ENCODE measurements at regions not wholly inside any gene's neighbourhood (a gene's known extent, or its start where the extent isn't known, plus 50 kb on each side); places are given as distances from the start of the nearest gene placed in this dataset.

GRCh38 chr11:104694259-104695064 is 203.8 kb downstream of the CASP12 start:
- no peaks in the 10 kb centered on the region for H3K4me1 ChIP-seq (replicated peaks in 1 of 2; ENCODE audit: control insufficient read depth in 2 of 2, insufficient read depth in 2 of 2, low read length in 2 of 2)
- FAIRE-seq, result no peak
- no peaks in the 10 kb centered on the region for H4K20me1 ChIP-seq (replicated peaks; ENCODE audit: control insufficient read depth, insufficient read depth, low read length)
- H3K27me3 ChIP-seq (ENCODE audit: control insufficient read depth in 2 of 2, insufficient read depth in 2 of 2, low read length in 2 of 2), result no peaks in the 10 kb centered on the region
- in situ Hi-C loops (cut with MboI) (no loop called here), intact Hi-C loops (cut with micrococcal nuclease) (no loop called here)
- WGBS (ENCODE audit: insufficient coverage, low coverage, missing lambda C conversion rate), result 2% methylated on average over 7 of the region's 7 CpGs
- no TSS peak for BruUV-seq (replicated peaks)
- no peaks in the 10 kb centered on the region for H3K79me2 ChIP-seq (ENCODE audit: control insufficient read depth, insufficient read depth, low read length)
- no peak overlapping the region for H3K9ac ChIP-seq (ENCODE audit: insufficient read depth in 1 of 2, low read depth in 2 of 2, low read length in 2 of 2)
- CTCF ChIA-PET (ENCODE audit: low intra/inter-chr PET ratio), result no interaction called here
- POLR2A ChIA-PET, result no interaction called here
- H3K4me3 ChIP-seq, result no peak overlapping the region
- H3K4me2 ChIP-seq (ENCODE audit: insufficient read depth, low read length), result no peak overlapping the region
- no peak for ATAC-seq
- no peak overlapping the region for H2AFZ ChIP-seq (ENCODE audit: low read depth, low read length)
- TF ChIP-seq ILK (tag; IDR thresholded peaks at IDR 0.05; ENCODE audit: borderline replicate concordance, low read depth) (no peak), ZNF512 (tag; IDR thresholded peaks at IDR 0.05) (no peak), ZNF217 (CRISPR knock-in tag; IDR thresholded peaks at IDR 0.05) (no peak)
- no peak for DNase-seq (ENCODE audit: extremely low read depth in 1 of 4, low spot score in 3 of 4)
- H3K9me3 ChIP-seq (replicated peaks; ENCODE audit: control insufficient read depth, insufficient read depth, low read depth, low read length), result no peaks in the 10 kb centered on the region
- no peaks in the 10 kb centered on the region for H3K36me3 ChIP-seq (ENCODE audit: control insufficient read depth, insufficient read depth, low read length)
- H3K27ac ChIP-seq (ENCODE audit: extremely low read depth, low read depth, low read length), result no peak overlapping the region
- no peaks in the 10 kb centered on the region for H3K9me1 ChIP-seq (ENCODE audit: control insufficient read depth, insufficient read depth, low read length)

- POLR2A ChIA-PET, result no interaction called here
- TF ChIP-seq ZEB2 (IDR thresholded peaks at IDR 0.05) (no peak), ZNF277 (CRISPR knock-in tag; IDR thresholded peaks at IDR 0.05; ENCODE audit: borderline replicate concordance) (no peak), LCOR (CRISPR knock-in tag; IDR thresholded peaks at IDR 0.05) (no peak), CTBP1 (IDR thresholded peaks at IDR 0.05; ENCODE audit: borderline replicate concordance) (no peak), THAP12 (CRISPR knock-in tag; IDR thresholded peaks at IDR 0.05) (no peak), CHCHD3 (CRISPR knock-in tag; IDR thresholded peaks at IDR 0.05) (no peak)
Measured at GRCh38 chr11:104692751-104693150, 205.5 kb downstream of the CASP12 start.

More at GRCh38 chr11:104692751-104693150, 205.5 kb downstream of the CASP12 start:
- no peak overlapping the region for H3K4me2 ChIP-seq (ENCODE audit: insufficient read depth, low read length)
- H2AFZ ChIP-seq (ENCODE audit: low read depth, low read length), result no peak overlapping the region
- H3K27me3 ChIP-seq (ENCODE audit: control insufficient read depth in 2 of 2, insufficient read depth in 2 of 2, low read length in 2 of 2), result no peaks in the 10 kb centered on the region
- no peaks in the 10 kb centered on the region for H3K9me3 ChIP-seq (replicated peaks; ENCODE audit: control insufficient read depth, insufficient read depth, low read depth, low read length)
- H3K4me3 ChIP-seq, result no peak overlapping the region
- no peaks in the 10 kb centered on the region for H4K20me1 ChIP-seq (replicated peaks; ENCODE audit: control insufficient read depth, insufficient read depth, low read length)
- WGBS (ENCODE audit: insufficient coverage, low coverage, missing lambda C conversion rate), result 0% methylated on average over 1 of the region's 1 CpG
- H3K79me2 ChIP-seq (ENCODE audit: control insufficient read depth, insufficient read depth, low read length), result no peaks in the 10 kb centered on the region
- H3K27ac ChIP-seq (ENCODE audit: extremely low read depth, low read depth, low read length), result no peak overlapping the region
- FAIRE-seq, result no peak
- in situ Hi-C loops (cut with MboI), result no loop called here
- no peaks in the 10 kb centered on the region for H3K4me1 ChIP-seq (replicated peaks in 1 of 2; ENCODE audit: control insufficient read depth in 2 of 2, insufficient read depth in 2 of 2, low read length in 2 of 2)
- CTCF ChIA-PET (ENCODE audit: low intra/inter-chr PET ratio), result no interaction called here
- no peak for ATAC-seq
- no peaks in the 10 kb centered on the region for H3K36me3 ChIP-seq (ENCODE audit: control insufficient read depth, insufficient read depth, low read length)
- H3K9me1 ChIP-seq (ENCODE audit: control insufficient read depth, insufficient read depth, low read length), result no peaks in the 10 kb centered on the region
- H3K9ac ChIP-seq (ENCODE audit: insufficient read depth in 1 of 2, low read depth in 2 of 2, low read length in 2 of 2), result no peak overlapping the region
- DNase-seq (ENCODE audit: extremely low read depth in 1 of 4, low spot score in 3 of 4), result no peak
- intact Hi-C loops (cut with micrococcal nuclease), result no loop called here
- no TSS peak for BruUV-seq (replicated peaks)

All from K562 (cell line).